PC-9 (cell line): ENCODE measurements at regions not wholly inside any gene's neighbourhood (a gene's known extent, or its start where the extent isn't known, plus 50 kb on each side); places are given as distances from the start of the nearest gene placed in this dataset.

Experiments used
- BruUV-seq: library from RNA; stranded (reverse); fragments of 400-500 nt; replicated peaks from 2 replicates; lab custom pipeline; 2021; lab: Mats Ljungman, UMichigan
- CTCF ChIA-PET: fragments of 300-600 bp; sonication (Branson Sonifier 250); formaldehyde crosslinking; loops from one replicate; lab custom pipeline; 2022; ENCODE audit warnings: antibody characterized with exemption; lab: Charles Lee
- POLR2A ChIA-PET: fragments of 300-600 bp; sonication (Branson Sonifier 250); formaldehyde crosslinking; loops from one replicate; lab custom pipeline; 2022; ENCODE audit warnings: antibody characterized with exemption; ENCODE audit not compliant: unreplicated experiment; lab: Charles Lee
- DNase-seq, 2 experiments: peaks; one replicate each; pipeline versions ENCODE4 v3.0.0 to v3.0.0-alpha.2; 2015 to 2022; ENCODE audit warnings: mixed read lengths in 1 of 2
- H2AFZ ChIP-seq: fragments of 200-600 bp; sonication (generic); 2 replicates; pipeline ENCODE4 v1.8.1; 2017; ENCODE audit warnings: antibody characterized with exemption
- H3F3A ChIP-seq: fragments of 200-600 bp; sonication (generic); 2 replicates; pipeline ENCODE4 v1.8.1; 2017; ENCODE audit warnings: antibody characterized with exemption, mild to moderate bottlenecking, low read depth; ENCODE audit not compliant: insufficient read depth
- H3K27ac ChIP-seq: fragments of 200-600 bp; sonication (generic); 2 replicates; pipeline ENCODE4 v1.6.1; 2016; ENCODE audit warnings: mixed run types
- H3K27me3 ChIP-seq: fragments of 200-600 bp; sonication (generic); 2 replicates; pipeline ENCODE4 v1.6.1; 2016; ENCODE audit warnings: low read depth, mixed run types; ENCODE audit not compliant: insufficient read depth
- H3K36me3 ChIP-seq: fragments of 200-600 bp; sonication (generic); 2 replicates; pipeline ENCODE4 v1.6.1; 2016; ENCODE audit warnings: low read depth, mixed run types
- H3K4me1 ChIP-seq: fragments of 200-600 bp; sonication (generic); replicated peaks from 2 replicates; pipeline ENCODE4 v1.6.1; 2016; ENCODE audit warnings: mixed run types; ENCODE audit not compliant: insufficient read depth
- H3K4me2 ChIP-seq: fragments of 200-600 bp; sonication (generic); 2 replicates; pipeline ENCODE4 v1.6.1; 2017; ENCODE audit warnings: mixed run types
- H3K4me3 ChIP-seq: fragments of 200-600 bp; sonication (generic); 2 replicates; pipeline ENCODE4 v1.6.1; 2016; ENCODE audit warnings: mixed run types
- H3K79me2 ChIP-seq: fragments of 200-600 bp; sonication (generic); 2 replicates; pipeline ENCODE4 v1.6.1; 2017; ENCODE audit warnings: low read depth, mixed run types
- H3K9me2 ChIP-seq: fragments of 200-600 bp; sonication (generic); 2 replicates; pipeline ENCODE4 v1.8.1; 2017; ENCODE audit warnings: mild to moderate bottlenecking; ENCODE audit not compliant: insufficient read depth
- H3K9me3 ChIP-seq: fragments of 200-600 bp; sonication (generic); 2 replicates; pipeline ENCODE4 v1.8.1; 2016; ENCODE audit warnings: low read depth; ENCODE audit not compliant: insufficient read depth
- H4K20me1 ChIP-seq: fragments of 200-600 bp; sonication (generic); 2 replicates; pipeline ENCODE4 v1.8.1; 2017; ENCODE audit not compliant: insufficient read depth
- CTCF ChIP-seq: fragments of 200-600 bp; sonication (generic); conservative IDR thresholded peaks from 2 replicates; pipeline ENCODE4 v1.6.1; 2017; ENCODE audit warnings: mixed run types, antibody characterized with exemption, mild to moderate bottlenecking, moderate library complexity
- EZH2 ChIP-seq: fragments of 200-600 bp; sonication (generic); IDR thresholded peaks from 2 replicates; pipeline ENCODE4 v1.8.0; 2017; ENCODE audit warnings: antibody characterized with exemption, low read depth
- intact Hi-C: fragments of 100-400 bp; cut with micrococcal nuclease; formaldehyde crosslinking; loops from one replicate; pipeline ENCODE4 v1.10.0; 2022; ENCODE audit not compliant: unreplicated experiment

DNA sequence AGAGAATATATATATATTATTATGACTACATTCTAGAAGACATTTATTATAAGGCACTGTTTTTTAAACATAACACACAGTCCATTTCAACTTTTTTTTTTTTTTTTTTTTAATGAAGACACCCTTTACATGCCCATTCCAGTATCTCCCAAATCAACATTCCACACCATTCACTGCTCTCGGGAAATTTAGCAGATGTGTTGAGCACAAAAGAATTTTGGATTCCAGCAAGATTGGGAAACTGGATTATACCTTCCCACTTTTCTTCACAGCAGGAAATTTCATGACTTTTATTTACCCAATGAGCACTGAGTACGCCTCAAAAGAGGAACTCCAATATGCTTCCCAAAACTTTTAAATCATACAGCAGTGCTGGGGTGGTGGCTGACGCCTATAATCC lies 333.6 kb upstream of the DAB2 start:
- Histone ChIP-seq H3K9me3 (no peaks in the 10 kb centered on the region), H2AFZ (no peak overlapping the region), H3K4me2 (no peak overlapping the region), H3K9me2 (no peaks in the 10 kb centered on the region), H3K79me2 (no peaks in the 10 kb centered on the region), H3K4me3 (no peak overlapping the region), H3K4me1 (peaks cover 14% of the 10 kb centered on the region), H3F3A (peaks cover 10% of the 10 kb centered on the region; the same call in 1 of the 2 replicates), H3K36me3 (no peaks in the 10 kb centered on the region), H4K20me1 (no peaks in the 10 kb centered on the region), H3K27ac (no peak overlapping the region), H3K27me3 (no peaks in the 10 kb centered on the region)
- BruUV-seq = no TSS peak
- TF ChIP-seq EZH2 (no peak), CTCF (no peak)
- intact Hi-C loops = loop anchor here (5.0 kb wide), 1 partner anchor 919 kb away; the partner anchor contains the start of gene PTGER4
- no peak for DNase-seq
- POLR2A ChIA-PET = no interaction called here
- CTCF ChIA-PET = no interaction called here

- TF ChIP-seq EZH2 (no peak), CTCF (no peak)
- Histone ChIP-seq H2AFZ (no peak overlapping the region), H3K9me2 (no peaks in the 10 kb centered on the region), H3K79me2 (no peaks in the 10 kb centered on the region), H3K27ac (no peak overlapping the region), H3F3A (peaks cover 10% of the 10 kb centered on the region; the same call in 1 of the 2 replicates), H3K27me3 (no peaks in the 10 kb centered on the region), H3K4me3 (no peak overlapping the region), H3K36me3 (no peaks in the 10 kb centered on the region), H3K9me3 (no peaks in the 10 kb centered on the region), H3K4me1 (peaks cover 14% of the 10 kb centered on the region), H3K4me2 (no peak overlapping the region), H4K20me1 (no peaks in the 10 kb centered on the region)
- ChIA-PET CTCF (no interaction called here), POLR2A (no interaction called here)
- no peak for DNase-seq
- intact Hi-C loops = loop anchor here (5.0 kb wide), 1 partner anchor 920 kb away; the partner anchor contains the start of gene PTGER4
- no TSS peak for BruUV-seq
Measured at GRCh38 chr5:39757131-39757530, 332.4 kb upstream of the DAB2 start.

DNA sequence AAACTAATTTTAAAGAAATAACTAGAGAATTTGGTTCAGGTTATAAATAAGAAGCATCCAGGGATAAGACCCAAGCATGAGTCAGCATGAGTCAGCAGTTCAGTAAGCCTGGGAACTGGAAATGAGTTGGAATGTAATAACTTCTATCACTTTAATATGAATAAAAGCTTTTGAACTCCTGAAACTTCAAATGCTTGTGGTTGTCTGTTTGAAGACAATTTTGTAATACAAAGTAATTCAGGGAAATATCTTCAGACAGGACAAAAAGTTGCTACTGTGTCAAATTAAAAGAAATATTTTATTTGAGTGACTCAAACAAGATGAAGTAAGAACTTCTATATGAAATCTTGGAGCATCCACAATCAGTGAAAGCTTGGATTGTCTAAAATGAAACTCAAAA lies 331.2 kb upstream of the DAB2 start:
- Histone ChIP-seq H3K27me3 (no peaks in the 10 kb centered on the region), H3F3A (peaks cover 10% of the 10 kb centered on the region; the same call in 1 of the 2 replicates), H3K4me1 (peaks cover 14% of the 10 kb centered on the region), H3K9me3 (no peaks in the 10 kb centered on the region), H3K4me2 (peak overlapping the region; percentile 26), H3K36me3 (no peaks in the 10 kb centered on the region), H2AFZ (peak overlapping the region; percentile 57; the same call in 1 of the 2 replicates), H3K9me2 (no peaks in the 10 kb centered on the region), H3K4me3 (no peak overlapping the region), H3K27ac (peak overlapping the region; percentile 77), H4K20me1 (no peaks in the 10 kb centered on the region), H3K79me2 (no peaks in the 10 kb centered on the region)
- BruUV-seq = no TSS peak
- ChIA-PET CTCF (interaction anchor here (0.6 kb wide), 1 partner anchor 95 kb away, joined by 4 read pairs; no protein-coding TSS in a partner anchor), POLR2A (no interaction called here)
- peak; percentile 68 to 75 for DNase-seq
- intact Hi-C loops = loop anchor here (5.0 kb wide), 1 partner anchor 921 kb away; the partner anchor contains the start of gene PTGER4
- no peak for TF ChIP-seq CTCF
- TF ChIP-seq EZH2 = no peak
